ENCODE measurements at regions not wholly inside any gene's neighbourhood (a gene's known extent, or its start where the extent isn't known, plus 50 kb on each side); places are given as distances from the start of the nearest gene placed in this dataset.
A peak's percentile ranks its signal among the peaks of the same experiment; 100 is the strongest.
"Not testable (repeated sequence)": the region's sequence is repeated elsewhere in the genome, so short reads cannot be mapped to it uniquely, and the experiment has no call there.

DNA sequence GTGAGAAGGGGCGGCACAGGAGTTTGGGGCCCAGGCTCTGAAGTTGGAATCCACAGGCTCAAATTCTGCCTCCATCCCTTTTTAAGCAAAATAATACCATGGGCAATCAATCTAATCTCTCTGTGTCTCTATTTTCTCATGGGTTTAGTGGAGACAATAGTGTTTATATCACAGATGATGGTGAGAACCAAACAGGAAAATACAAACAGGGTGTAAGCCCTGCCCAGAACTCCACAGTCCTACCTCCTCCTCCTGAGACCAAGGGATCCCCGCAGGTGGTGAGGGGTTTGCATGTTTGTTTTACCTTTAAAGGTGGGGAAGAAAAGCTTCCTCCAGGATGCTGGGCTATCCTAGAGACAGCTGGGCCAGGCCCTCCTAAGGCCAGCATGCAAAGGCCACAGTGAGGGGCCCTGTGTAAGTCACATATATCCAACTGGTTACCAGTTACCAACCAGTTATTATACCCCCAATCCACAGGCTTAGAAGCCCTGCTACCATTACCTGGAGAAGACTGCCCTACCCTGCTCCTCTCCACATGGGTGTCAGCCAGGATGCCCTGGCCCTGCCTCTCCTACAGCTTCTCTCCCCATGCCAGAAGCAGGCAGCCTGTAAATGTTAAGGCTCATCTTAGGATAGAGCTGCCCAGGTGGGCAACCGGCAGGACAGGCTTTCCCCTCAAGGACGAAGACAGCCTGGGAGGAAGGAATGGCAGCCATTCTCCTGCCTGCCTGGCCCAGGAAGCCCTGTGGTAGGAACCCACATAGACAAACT is 658.4 kb downstream of the UQCRFS1 start:
- Mint-ChIP-seq H3K27me3 (no peaks in the 10 kb centered on the region), H3K4me3 (no peak overlapping the region), H3K36me3 (no peaks in the 10 kb centered on the region), H3K4me1 (no peaks in the 10 kb centered on the region), H3K9me3 (peaks cover 2% of the 10 kb centered on the region), H3K27ac (no peak overlapping the region)
- ATAC-seq (ENCODE audit: low read depth), result no peak
- no peak for DNase-seq (ENCODE audit: low spot score in 2 of 2)

DNA sequence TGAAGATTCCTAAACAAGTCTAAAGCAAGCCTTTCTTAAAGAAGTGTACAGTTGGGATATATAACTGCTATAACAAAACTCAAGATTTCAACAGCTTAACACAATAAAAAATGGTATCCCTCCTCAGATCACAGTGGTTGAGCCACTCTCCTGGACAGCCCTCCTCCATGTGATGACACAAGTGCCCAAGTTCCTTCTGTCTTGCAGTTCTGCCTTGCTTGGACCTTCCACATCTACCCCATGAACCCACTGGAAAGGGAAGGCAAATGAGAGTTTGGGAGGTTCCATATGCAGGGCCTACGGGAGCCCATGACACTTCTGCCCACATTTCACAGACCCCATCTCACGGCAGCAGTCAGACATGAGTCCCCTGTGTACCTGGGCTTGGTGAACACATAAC is 659.2 kb downstream of the UQCRFS1 start:
- H3K27me3 Mint-ChIP-seq, result no peaks in the 10 kb centered on the region
- no peaks in the 10 kb centered on the region for H3K36me3 Mint-ChIP-seq
- peaks cover 2% of the 10 kb centered on the region for H3K9me3 Mint-ChIP-seq
- DNase-seq (ENCODE audit: low spot score in 2 of 2) (no peak), ATAC-seq (ENCODE audit: low read depth) (no peak)
- H3K27ac Mint-ChIP-seq, result no peak overlapping the region
- no peaks in the 10 kb centered on the region for H3K4me1 Mint-ChIP-seq
- no peak overlapping the region for H3K4me3 Mint-ChIP-seq

DNA sequence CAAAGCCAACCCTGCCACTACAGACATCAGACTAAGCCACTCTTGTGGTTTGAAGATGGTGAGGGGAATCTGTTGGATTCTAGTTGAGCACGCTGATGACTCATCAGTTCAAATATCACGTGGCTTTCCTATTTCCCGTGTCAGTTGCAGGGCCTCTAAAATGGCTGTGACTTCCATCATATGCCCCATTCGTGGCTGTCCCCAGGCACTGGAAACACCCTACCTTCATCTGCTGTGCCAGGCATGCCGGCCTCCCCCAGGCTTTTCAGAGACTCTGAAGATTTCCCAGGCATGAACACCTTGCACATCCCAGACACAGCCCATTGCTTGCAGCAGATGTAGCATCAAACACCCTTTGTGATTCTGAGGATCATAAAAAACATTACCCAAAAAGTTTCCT is 659.9 kb downstream of the UQCRFS1 start:
- Mint-ChIP-seq H3K27ac (no peak overlapping the region), H3K9me3 (peaks cover 2% of the 10 kb centered on the region), H3K4me3 (no peak overlapping the region), H3K4me1 (no peaks in the 10 kb centered on the region), H3K27me3 (no peaks in the 10 kb centered on the region), H3K36me3 (no peaks in the 10 kb centered on the region)
- ATAC-seq (ENCODE audit: low read depth) (no peak), DNase-seq (ENCODE audit: low spot score in 2 of 2) (no peak)

DNA sequence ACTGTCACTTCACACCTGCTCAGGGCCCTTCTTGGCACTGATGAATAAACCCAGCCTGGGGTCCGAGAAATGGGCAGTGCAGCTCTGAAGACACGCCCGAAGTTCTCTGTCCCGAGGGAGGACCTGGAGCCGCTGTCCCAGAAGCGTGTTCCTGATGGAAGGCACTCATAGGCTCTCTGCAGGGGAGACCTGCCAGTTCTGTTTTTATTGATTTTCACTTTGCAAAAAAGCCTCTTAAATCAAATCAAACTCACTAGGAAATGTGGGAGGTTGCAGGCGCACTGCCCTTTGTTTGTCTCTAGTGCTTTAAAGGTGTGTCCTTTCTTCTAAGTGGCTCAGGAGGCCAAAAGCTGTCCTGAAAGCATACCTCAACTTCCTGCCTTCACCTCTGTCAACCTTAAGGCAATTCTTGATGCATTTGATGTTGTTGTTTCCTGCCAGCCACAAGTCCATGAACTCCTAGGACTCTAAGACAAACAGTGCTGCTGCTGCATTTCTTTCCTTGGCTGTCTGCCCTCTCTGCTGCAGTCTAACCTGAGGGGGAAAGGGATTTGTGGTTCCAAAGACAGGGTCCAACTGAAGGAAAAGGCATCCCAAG is 663.2 kb downstream of the UQCRFS1 start:
- DNase-seq (ENCODE audit: low spot score in 2 of 2) (no peak), ATAC-seq (ENCODE audit: low read depth) (no peak)
- no peak overlapping the region for H3K27ac Mint-ChIP-seq
- no peaks in the 10 kb centered on the region for H3K4me1 Mint-ChIP-seq
- peaks cover 5% of the 10 kb centered on the region for H3K9me3 Mint-ChIP-seq
- no peak overlapping the region for H3K4me3 Mint-ChIP-seq
- H3K36me3 Mint-ChIP-seq, result no peaks in the 10 kb centered on the region
- no peaks in the 10 kb centered on the region for H3K27me3 Mint-ChIP-seq

DNA sequence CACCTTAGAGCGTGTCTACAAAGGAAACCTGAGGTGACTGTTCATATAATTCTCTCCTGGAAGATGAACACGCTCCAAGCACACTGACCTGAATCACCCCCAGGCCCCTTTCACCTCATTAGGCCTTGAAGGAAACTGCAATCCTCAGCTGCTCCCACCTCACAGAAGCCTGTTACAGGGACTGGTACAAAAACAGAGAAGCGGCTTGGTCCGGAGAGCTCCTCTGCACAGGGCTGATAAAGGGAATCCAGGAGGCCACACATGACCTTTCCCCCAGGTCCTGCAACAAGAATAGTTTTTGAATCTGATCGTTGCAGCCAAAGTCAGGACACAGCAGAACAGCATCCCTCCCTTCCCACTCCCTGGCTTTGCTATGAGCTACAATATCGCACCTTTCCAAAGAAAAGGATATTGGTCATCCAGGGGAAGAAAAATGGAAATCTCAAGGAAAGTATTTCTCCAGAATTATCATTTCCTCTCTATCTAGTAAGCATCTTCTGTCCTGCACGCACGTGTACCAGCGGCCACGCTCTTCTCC is 666.7 kb downstream of the UQCRFS1 start:
- peaks cover 5% of the 10 kb centered on the region for H3K9me3 Mint-ChIP-seq
- no peak overlapping the region for H3K27ac Mint-ChIP-seq
- H3K27me3 Mint-ChIP-seq, result no peaks in the 10 kb centered on the region
- no peaks in the 10 kb centered on the region for H3K4me1 Mint-ChIP-seq
- H3K36me3 Mint-ChIP-seq, result no peaks in the 10 kb centered on the region
- no peak for DNase-seq (ENCODE audit: low spot score in 2 of 2)
- no peak overlapping the region for H3K4me3 Mint-ChIP-seq
- no peak for ATAC-seq (ENCODE audit: low read depth)

DNA sequence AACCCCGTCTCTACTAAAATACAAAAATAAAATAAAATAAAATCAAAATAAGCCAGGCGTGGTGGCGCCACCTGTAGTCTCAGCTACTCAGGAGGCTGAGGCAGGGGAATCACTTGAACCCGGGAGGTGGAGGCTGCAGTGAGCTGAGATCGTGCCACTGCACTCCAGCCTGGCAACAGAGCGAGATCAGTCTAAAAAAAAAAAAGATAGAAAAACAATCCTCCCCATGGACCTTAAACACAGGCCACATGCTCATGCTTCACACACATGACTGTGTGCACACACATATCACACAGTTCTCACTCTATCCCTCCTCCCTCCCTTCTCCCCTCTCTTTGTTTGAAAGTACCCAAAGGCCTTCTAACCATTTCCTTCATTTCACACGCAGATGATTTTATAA is 667.6 kb downstream of the UQCRFS1 start:
- not testable (repeated sequence) for H3K27ac Mint-ChIP-seq; H3K27me3 Mint-ChIP-seq; H3K9me3 Mint-ChIP-seq; H3K36me3 Mint-ChIP-seq; DNase-seq (ENCODE audit: low spot score in 2 of 2); ATAC-seq (ENCODE audit: low read depth); H3K4me3 Mint-ChIP-seq; H3K4me1 Mint-ChIP-seq

DNA sequence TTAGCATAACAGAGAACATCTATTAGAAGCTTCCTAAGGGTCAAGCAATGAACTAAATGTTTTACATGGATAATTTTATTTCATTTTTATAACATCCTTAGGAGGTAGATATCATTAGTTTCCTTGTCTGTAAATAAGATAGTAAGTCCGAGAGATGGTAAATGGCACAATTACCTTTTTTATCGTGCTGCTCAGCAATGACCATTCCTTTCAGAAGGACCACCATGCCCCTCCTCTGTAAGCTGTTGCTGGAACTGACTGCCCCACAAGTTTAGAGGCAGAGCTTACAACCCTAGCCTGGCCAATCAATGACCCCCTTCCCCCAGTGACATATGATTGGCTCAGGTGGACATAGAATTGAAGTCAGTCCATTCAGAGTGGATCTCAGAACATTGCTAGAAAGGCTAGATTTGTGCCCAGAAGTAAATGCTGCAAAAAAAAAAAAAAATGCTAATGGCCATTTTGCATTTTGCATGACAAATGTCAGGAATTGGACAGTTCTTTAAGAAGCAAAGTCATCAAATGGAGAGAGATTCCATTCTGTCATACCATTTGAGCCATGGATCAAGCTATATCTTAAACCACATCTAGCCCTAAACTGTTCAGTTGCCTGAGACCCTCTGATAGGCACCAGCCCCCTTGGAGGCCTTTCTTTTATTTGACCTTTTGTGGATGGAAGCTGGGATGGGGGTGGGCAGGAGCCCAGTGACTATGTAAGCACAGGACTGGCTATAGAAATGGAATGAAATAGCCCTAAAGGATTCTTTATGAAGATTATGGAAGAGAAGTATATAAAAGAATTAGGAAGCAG is 668.3 kb downstream of the UQCRFS1 start:
- DNase-seq (ENCODE audit: low spot score in 2 of 2) (no peak), ATAC-seq (ENCODE audit: low read depth) (no peak)
- H3K4me3 Mint-ChIP-seq, result no peak overlapping the region
- no peaks in the 10 kb centered on the region for H3K36me3 Mint-ChIP-seq
- H3K27ac Mint-ChIP-seq, result no peak overlapping the region
- H3K4me1 Mint-ChIP-seq, result no peaks in the 10 kb centered on the region
- H3K27me3 Mint-ChIP-seq, result no peaks in the 10 kb centered on the region
- peaks cover 5% of the 10 kb centered on the region for H3K9me3 Mint-ChIP-seq

DNA sequence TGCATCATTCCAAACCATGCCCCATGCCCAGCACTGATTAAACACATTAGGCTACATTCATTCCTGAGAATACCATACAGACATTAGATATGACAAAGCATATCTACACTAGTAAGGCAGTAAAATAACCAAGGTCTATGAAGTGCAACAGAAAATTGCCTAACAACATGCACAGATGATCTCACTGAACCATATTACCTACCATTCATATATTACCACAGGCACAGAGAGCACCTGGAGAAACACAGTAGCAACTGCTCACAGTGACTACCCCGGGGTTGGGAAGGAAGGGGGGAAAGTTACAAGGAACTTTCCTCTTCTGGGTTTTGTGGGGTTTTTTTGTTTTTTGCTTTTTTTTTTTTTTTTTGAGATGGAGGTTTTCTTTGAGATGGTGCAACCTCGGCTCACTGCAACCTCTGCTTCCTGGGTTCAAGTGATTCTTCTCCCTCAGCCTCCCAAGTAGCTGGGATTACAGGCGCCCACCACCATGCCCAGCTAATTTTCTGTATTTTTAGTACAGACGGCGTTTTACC is 669.6 kb downstream of the UQCRFS1 start:
- Mint-ChIP-seq H3K9me3 (peaks cover 5% of the 10 kb centered on the region), H3K27me3 (no peaks in the 10 kb centered on the region), H3K4me3 (no peak overlapping the region), H3K27ac (no peak overlapping the region), H3K36me3 (no peaks in the 10 kb centered on the region), H3K4me1 (no peaks in the 10 kb centered on the region)
- ATAC-seq (ENCODE audit: low read depth) (no peak), DNase-seq (ENCODE audit: low spot score in 2 of 2) (no peak)

DNA sequence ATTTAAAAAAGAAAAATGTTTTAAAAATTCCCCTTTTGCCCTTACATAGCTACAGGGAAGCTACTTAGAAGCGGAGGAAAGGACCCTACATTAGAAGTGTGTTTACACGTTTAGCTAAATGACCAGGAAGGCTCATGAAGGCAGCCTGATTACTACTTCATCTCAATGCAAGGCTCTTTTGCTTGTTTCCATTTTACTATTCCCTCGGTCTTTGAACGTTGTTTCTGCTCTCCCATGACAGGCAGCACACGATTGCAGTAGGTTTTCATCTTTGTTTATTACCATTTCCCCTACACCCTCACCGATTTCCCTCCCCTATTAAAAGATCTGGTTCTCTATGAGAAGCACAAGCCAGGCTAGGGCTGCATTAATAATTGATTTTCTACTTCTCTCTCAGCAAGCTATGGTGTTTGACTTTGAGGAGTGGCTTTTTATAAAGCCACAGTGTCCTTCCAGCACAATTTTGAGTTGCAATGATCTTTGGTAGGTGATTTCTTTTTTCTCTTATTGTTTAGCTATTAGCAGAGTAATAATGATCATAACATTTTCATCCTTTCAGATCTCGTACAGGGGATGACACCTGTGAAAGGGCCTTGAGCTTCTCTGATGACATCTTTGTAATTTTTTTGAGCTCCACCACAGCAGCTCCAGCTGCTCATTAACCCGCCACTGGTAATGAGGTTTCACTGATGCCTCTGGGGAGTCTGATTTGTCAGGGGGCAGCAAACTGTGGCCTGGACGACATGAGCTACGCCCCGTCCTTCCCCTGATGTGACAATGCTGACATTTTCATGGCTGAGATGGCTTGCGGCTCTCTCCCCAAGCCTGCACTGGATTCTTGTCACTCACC is 670.3 kb downstream of the UQCRFS1 start:
- no peaks in the 10 kb centered on the region for H3K36me3 Mint-ChIP-seq
- DNase-seq (ENCODE audit: low spot score in 2 of 2) (no peak), ATAC-seq (ENCODE audit: low read depth) (peak; percentile 12)
- H3K4me1 Mint-ChIP-seq, result no peaks in the 10 kb centered on the region
- H3K27ac Mint-ChIP-seq, result no peak overlapping the region
- no peaks in the 10 kb centered on the region for H3K27me3 Mint-ChIP-seq
- H3K4me3 Mint-ChIP-seq, result no peak overlapping the region
- peaks cover 10% of the 10 kb centered on the region for H3K9me3 Mint-ChIP-seq

DNA sequence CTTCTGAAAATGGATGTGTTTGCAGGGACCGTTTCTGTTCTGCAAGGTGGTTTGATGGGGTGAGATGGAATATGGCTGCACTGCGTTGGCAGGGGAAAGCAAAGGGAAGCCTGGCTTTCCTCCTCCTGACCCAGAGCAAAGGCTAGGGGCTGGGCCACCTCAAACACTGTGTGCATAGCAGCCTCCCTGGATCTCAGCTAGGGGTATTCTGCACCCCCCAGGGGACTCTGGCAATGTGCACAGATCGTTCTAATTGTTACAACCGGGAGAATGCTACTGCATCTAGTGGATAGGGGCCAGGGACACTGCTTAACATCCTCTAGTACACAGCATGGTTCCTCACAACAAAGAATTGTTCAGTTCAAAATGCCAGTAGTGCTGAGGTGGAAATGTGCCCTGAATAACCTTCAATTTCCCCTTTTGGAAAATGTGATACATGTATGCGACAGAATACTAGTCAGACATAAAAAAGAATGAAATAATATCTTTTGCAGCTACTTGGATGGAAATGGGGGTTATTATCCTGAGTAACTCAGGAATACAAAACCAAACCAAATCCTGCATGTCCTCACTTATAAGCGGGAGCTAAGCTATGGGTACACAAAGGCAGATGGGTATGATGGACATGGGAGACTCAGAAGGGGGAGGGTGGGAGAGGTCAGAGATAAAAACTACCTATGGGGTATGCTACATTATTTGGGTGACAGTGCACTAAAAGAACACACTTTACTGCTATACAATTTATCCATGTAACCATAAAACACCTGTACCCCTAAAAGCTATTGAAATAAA is 671.2 kb downstream of the UQCRFS1 start:
- H3K27ac Mint-ChIP-seq, result no peak overlapping the region

DNA sequence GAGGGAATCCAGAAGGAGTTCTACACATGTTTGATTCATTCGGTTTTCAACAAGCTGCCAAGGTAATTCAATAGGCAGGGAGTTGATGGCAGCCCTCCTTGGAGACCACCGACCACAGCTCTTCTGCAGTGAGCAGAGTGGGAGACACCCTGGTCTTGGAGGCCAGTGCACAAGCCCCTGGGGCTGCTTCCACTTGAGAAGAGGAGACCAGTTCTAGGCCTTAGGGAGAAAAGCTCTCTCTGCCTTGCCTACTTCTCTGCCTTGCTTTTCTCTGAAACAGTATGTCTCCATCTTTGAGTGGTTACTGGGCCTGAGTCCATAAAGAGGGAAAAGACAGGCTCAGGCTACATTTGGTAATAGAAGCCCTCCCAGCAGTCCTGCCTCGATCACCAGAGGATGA is 671.9 kb downstream of the UQCRFS1 start:
- no peak overlapping the region for H3K4me3 Mint-ChIP-seq
- H3K27ac Mint-ChIP-seq, result no peak overlapping the region
- DNase-seq (ENCODE audit: low spot score in 2 of 2) (no peak), ATAC-seq (ENCODE audit: low read depth) (no peak)
- H3K36me3 Mint-ChIP-seq, result no peaks in the 10 kb centered on the region
- no peaks in the 10 kb centered on the region for H3K27me3 Mint-ChIP-seq
- H3K9me3 Mint-ChIP-seq, result peaks cover 7% of the 10 kb centered on the region
- H3K4me1 Mint-ChIP-seq, result no peaks in the 10 kb centered on the region

More for the DNA sequence above, 671.2 kb downstream of the UQCRFS1 start:
- Mint-ChIP-seq H3K9me3 (peaks cover 10% of the 10 kb centered on the region), H3K27me3 (no peaks in the 10 kb centered on the region), H3K36me3 (no peaks in the 10 kb centered on the region), H3K4me1 (no peaks in the 10 kb centered on the region), H3K4me3 (no peak overlapping the region)
- no peak for DNase-seq (ENCODE audit: low spot score in 2 of 2)
- no peak for ATAC-seq (ENCODE audit: low read depth)

DNA sequence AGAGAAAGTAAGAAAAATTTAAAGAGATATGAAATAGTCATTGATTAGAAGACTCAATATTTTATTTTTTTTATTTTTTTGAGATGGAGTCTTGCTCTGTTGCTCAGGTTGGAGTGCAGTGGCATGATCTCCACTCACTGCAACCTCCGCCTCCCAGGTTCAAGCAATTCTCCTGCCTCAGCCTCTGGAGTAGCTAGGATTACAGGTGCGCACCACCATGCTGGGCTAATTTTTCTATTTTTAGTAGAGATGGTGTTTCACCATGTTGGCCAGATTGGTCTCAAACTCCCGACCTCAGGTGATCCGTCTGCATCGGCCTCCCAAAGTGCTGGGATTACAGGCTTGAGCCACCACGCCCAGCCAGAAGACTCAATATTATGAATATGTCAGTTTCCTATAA is 672.6 kb downstream of the UQCRFS1 start:
- not testable (repeated sequence) for ATAC-seq (ENCODE audit: low read depth); H3K27me3 Mint-ChIP-seq; H3K27ac Mint-ChIP-seq; DNase-seq (ENCODE audit: low spot score in 2 of 2); H3K4me3 Mint-ChIP-seq; H3K4me1 Mint-ChIP-seq; H3K36me3 Mint-ChIP-seq; H3K9me3 Mint-ChIP-seq

DNA sequence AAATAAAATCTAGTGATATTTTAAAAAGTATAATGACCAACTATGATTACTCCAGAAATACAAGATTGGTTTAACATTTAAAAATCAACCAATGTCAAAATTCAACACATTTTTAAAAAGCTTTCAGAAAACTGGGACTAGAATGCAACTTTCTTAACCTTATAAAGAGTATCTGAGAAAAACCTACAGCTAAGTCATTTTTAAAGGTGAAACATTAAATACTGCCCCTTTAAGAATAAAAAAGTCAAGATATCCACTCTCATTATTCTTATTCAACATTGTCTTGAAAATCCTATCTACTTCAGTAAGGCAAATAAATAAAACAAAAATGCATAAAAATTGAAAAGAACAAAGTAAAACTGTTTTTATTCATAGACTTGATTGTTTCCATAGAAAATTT is 673.2 kb downstream of the UQCRFS1 start:
- no peak overlapping the region for H3K4me3 Mint-ChIP-seq
- DNase-seq (ENCODE audit: low spot score in 2 of 2) (no peak), ATAC-seq (ENCODE audit: low read depth) (no peak)
- H3K36me3 Mint-ChIP-seq, result no peaks in the 10 kb centered on the region
- no peaks in the 10 kb centered on the region for H3K27me3 Mint-ChIP-seq
- no peak overlapping the region for H3K27ac Mint-ChIP-seq
- peaks cover 7% of the 10 kb centered on the region for H3K9me3 Mint-ChIP-seq
- peaks cover 2% of the 10 kb centered on the region for H3K4me1 Mint-ChIP-seq

Data from memory B cell (primary cell).